Trophoblast cell (in vitro differentiated cells and primary cell): ENCODE measurements at regions not wholly inside any gene's neighbourhood (a gene's known extent, or its start where the extent isn't known, plus 50 kb on each side); places are given as distances from the start of the nearest gene placed in this dataset.

Experiments used
- DNase-seq, 2 donors: peaks; one replicate each; pipeline ENCODE4 v3.0.0-alpha.2; 2016
- H2AFZ ChIP-seq: 2 replicates; pipeline ENCODE4 v1.6.1; 2013; ENCODE audit warnings: low read length, moderate library complexity, mild to moderate bottlenecking; ENCODE audit not compliant: insufficient read depth, poor library complexity
- H2AK5ac ChIP-seq: 2 replicates; pipeline ENCODE4 v1.6.1; 2013; ENCODE audit warnings: mild to moderate bottlenecking, low read length
- H2BK120ac ChIP-seq: 2 replicates; pipeline ENCODE4 v1.6.1; 2013; ENCODE audit warnings: low read length, mild to moderate bottlenecking, moderate library complexity; ENCODE audit not compliant: insufficient read depth, poor library complexity
- H2BK12ac ChIP-seq: 2 replicates; pipeline ENCODE4 v1.6.1; 2013; ENCODE audit warnings: mild to moderate bottlenecking, low read length, moderate library complexity
- H2BK5ac ChIP-seq: 2 replicates; pipeline ENCODE4 v1.6.1; 2013; ENCODE audit warnings: low read length, low read depth, moderate library complexity, mild to moderate bottlenecking; ENCODE audit not compliant: poor library complexity
- H3K14ac ChIP-seq: 2 replicates; pipeline ENCODE4 v1.6.1; 2013; ENCODE audit warnings: mild to moderate bottlenecking, low read length
- H3K18ac ChIP-seq: 2 replicates; pipeline ENCODE4 v1.6.1; 2013; ENCODE audit warnings: mild to moderate bottlenecking, low read length
- H3K23ac ChIP-seq: 2 replicates; pipeline ENCODE4 v1.6.1; 2013; ENCODE audit warnings: low read length
- H3K27ac ChIP-seq: 2 replicates; pipeline ENCODE4 v1.5.1; 2013; ENCODE audit warnings: low read depth, mild to moderate bottlenecking, inconsistent platforms, low read length, moderate library complexity
- H3K27me3 ChIP-seq: 2 replicates; pipeline ENCODE4 v1.6.1; 2013; ENCODE audit warnings: inconsistent platforms, mild to moderate bottlenecking, low read length, moderate library complexity; ENCODE audit not compliant: insufficient read depth
- H3K36me3 ChIP-seq, 2 experiments: 1 replicate in 1 of 2; 2 replicates in 1 of 2; pipeline ENCODE4 v1.6.1; 2013; ENCODE audit warnings: low read length in 2 of 2, mild to moderate bottlenecking in 2 of 2, moderate library complexity in 1 of 2; ENCODE audit not compliant: insufficient read depth in 2 of 2, control insufficient read depth in 1 of 2
- H3K4ac ChIP-seq: 2 replicates; pipeline ENCODE4 v1.6.1; 2013; ENCODE audit warnings: low read depth, mild to moderate bottlenecking, low read length, moderate library complexity
- H3K4me1 ChIP-seq, 2 experiments: 1 replicate in 1 of 2; 2 replicates in 1 of 2; pipeline ENCODE4 v1.6.1; 2013; ENCODE audit warnings: low read length in 2 of 2, mild to moderate bottlenecking in 2 of 2, moderate library complexity in 1 of 2; ENCODE audit not compliant: insufficient read depth in 2 of 2, control insufficient read depth in 1 of 2
- H3K4me2 ChIP-seq: 2 replicates; pipeline ENCODE4 v1.6.1; 2013; ENCODE audit warnings: inconsistent platforms, mild to moderate bottlenecking, low read length, moderate library complexity
- H3K4me3 ChIP-seq: 2 replicates; pipeline ENCODE4 v1.5.1; 2013; ENCODE audit warnings: mild to moderate bottlenecking, low read depth, low read length, inconsistent platforms
- H3K79me1 ChIP-seq: one replicate; pipeline ENCODE4 v1.6.1; 2013; ENCODE audit warnings: low read length
- H3K79me2 ChIP-seq: 2 replicates; pipeline ENCODE4 v1.6.1; 2013; ENCODE audit warnings: low read length, mild to moderate bottlenecking; ENCODE audit not compliant: control insufficient read depth, insufficient read depth, poor library complexity
- H3K9ac ChIP-seq: 2 replicates; pipeline ENCODE4 v1.6.1; 2013; ENCODE audit warnings: mild to moderate bottlenecking, low read length
- H3K9me3 ChIP-seq: 2 replicates; pipeline ENCODE4 v1.6.1; 2013; ENCODE audit warnings: low read depth, mild to moderate bottlenecking, control low read depth, inconsistent platforms, low read length; ENCODE audit not compliant: insufficient read depth
- H4K12ac ChIP-seq: 2 replicates; pipeline ENCODE4 v1.6.1; 2013; ENCODE audit warnings: low read depth, mild to moderate bottlenecking, low read length, moderate library complexity
- H4K8ac ChIP-seq: 2 replicates; pipeline ENCODE4 v1.6.1; 2013; ENCODE audit warnings: low read depth, mild to moderate bottlenecking, low read length, moderate library complexity
- H4K91ac ChIP-seq: one replicate; pipeline ENCODE4 v1.6.1; 2013; ENCODE audit warnings: low read depth, mild to moderate bottlenecking, low read length, moderate library complexity
- WGBS: extraction: QIAGEN DNeasy Blood & Tissue Kit; methylation state at CpG from one replicate; pipeline ENCODE4 v1.1.7; 2013; ENCODE audit warnings: missing lambda C conversion rate; ENCODE audit not compliant: insufficient read length, insufficient coverage; ENCODE audit errors: extremely low coverage; 5-methylcytosine and 5-hydroxymethylcytosine counted together

DNA sequence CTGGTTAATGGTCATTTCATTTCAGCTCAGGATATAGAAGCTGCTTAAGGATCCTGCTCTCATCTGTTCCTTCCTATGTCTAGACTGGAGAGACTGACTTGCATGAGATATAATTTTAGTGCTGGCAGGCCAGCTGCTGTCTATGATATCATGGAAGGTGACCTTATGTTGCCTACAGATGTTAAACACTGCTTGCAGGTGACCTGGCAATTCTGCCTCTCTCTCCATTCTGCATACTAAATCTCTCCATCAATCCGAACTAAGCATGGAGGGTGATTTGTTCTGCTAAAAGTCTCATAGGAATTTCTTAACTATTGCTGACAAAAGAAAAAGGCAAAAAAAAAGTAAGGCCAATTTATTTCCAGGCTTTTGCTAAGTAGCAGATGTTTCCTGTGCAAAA is 81.0 kb downstream of the CCNA1 start:
- no peak overlapping the region for H2AFZ ChIP-seq
- no peak overlapping the region for H3K4me2 ChIP-seq
- H3K4me3 ChIP-seq, result no peak overlapping the region
- H3K23ac ChIP-seq, result no peak overlapping the region
- no peak overlapping the region for H2BK120ac ChIP-seq
- H3K27me3 ChIP-seq, result no peaks in the 10 kb centered on the region
- no peak overlapping the region for H3K27ac ChIP-seq
- no peak overlapping the region for H4K12ac ChIP-seq
- no peak overlapping the region for H3K14ac ChIP-seq
- no peak overlapping the region for H4K91ac ChIP-seq
- no peak overlapping the region for H3K4ac ChIP-seq
- H3K79me1 ChIP-seq, result no peaks in the 10 kb centered on the region
- no peaks in the 10 kb centered on the region for H3K9me3 ChIP-seq
- H3K79me2 ChIP-seq, result no peaks in the 10 kb centered on the region
- no peak overlapping the region for H3K18ac ChIP-seq
- DNase-seq, result no peak
- no peak overlapping the region for H3K9ac ChIP-seq
- no CpG with 5 or more reads among the region's 1 CpG for WGBS
- no peak overlapping the region for H2BK12ac ChIP-seq
- H3K36me3 ChIP-seq, result no peaks in the 10 kb centered on the region
- H2BK5ac ChIP-seq, result no peak overlapping the region
- H3K4me1 ChIP-seq, result no peaks in the 10 kb centered on the region
- no peak overlapping the region for H4K8ac ChIP-seq
- no peak overlapping the region for H2AK5ac ChIP-seq

DNA sequence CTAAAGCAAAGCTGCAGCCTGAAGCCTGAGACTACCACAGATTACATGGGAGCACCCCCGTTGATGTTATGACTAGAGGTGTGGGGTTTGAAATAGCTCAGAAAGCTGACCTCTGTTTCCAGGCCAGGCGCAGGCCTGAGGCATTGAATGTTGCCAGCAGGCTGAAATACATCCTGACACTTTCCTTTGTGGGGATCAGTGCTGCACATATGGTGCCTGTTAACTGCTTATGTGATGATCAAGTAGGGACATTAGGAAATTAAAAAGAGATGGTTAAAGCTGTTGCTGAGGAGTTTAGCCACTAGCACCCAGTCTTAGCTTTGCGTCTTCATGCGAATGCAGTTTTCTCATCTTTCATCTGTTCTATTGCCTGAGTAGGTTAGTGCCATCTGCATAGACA is 83.2 kb downstream of the CCNA1 start:
- Histone ChIP-seq H2AK5ac (no peak overlapping the region), H3K4me1 (no peaks in the 10 kb centered on the region), H4K91ac (no peak overlapping the region), H2BK120ac (no peak overlapping the region), H3K27me3 (no peaks in the 10 kb centered on the region), H3K79me2 (no peaks in the 10 kb centered on the region), H3K27ac (no peak overlapping the region), H3K79me1 (no peaks in the 10 kb centered on the region), H3K9me3 (no peaks in the 10 kb centered on the region), H3K23ac (no peak overlapping the region), H3K4me2 (no peak overlapping the region), H2AFZ (no peak overlapping the region), H3K4ac (no peak overlapping the region), H3K9ac (no peak overlapping the region), H4K12ac (no peak overlapping the region), H2BK12ac (no peak overlapping the region), H4K8ac (no peak overlapping the region), H3K18ac (no peak overlapping the region), H3K4me3 (no peak overlapping the region), H3K14ac (no peak overlapping the region), H2BK5ac (no peak overlapping the region), H3K36me3 (no peaks in the 10 kb centered on the region)
- no CpG with 5 or more reads among the region's 4 CpGs for WGBS
- DNase-seq, result no peak

GRCh38 chr13:36516225-36516624 is 83.9 kb downstream of the CCNA1 start:
- Histone ChIP-seq H3K27ac (no peak overlapping the region), H3K4me3 (no peak overlapping the region), H4K8ac (no peak overlapping the region), H3K4ac (no peak overlapping the region), H3K14ac (no peak overlapping the region), H3K9ac (no peak overlapping the region), H3K4me1 (no peaks in the 10 kb centered on the region), H2BK12ac (no peak overlapping the region), H2AK5ac (no peak overlapping the region), H3K23ac (no peak overlapping the region), H3K9me3 (no peaks in the 10 kb centered on the region), H4K91ac (no peak overlapping the region), H3K79me2 (no peaks in the 10 kb centered on the region), H2BK5ac (no peak overlapping the region), H3K79me1 (no peaks in the 10 kb centered on the region), H3K27me3 (no peaks in the 10 kb centered on the region), H4K12ac (no peak overlapping the region), H3K36me3 (no peaks in the 10 kb centered on the region), H3K18ac (no peak overlapping the region), H2BK120ac (no peak overlapping the region), H2AFZ (no peak overlapping the region), H3K4me2 (no peak overlapping the region)
- no peak for DNase-seq
- WGBS, result no CpG with 5 or more reads among the region's 2 CpGs

- no peaks in the 10 kb centered on the region for H3K36me3 ChIP-seq
- no peak overlapping the region for H3K14ac ChIP-seq
- no peaks in the 10 kb centered on the region for H3K27me3 ChIP-seq
- H3K27ac ChIP-seq, result no peak overlapping the region
- H3K4me2 ChIP-seq, result no peak overlapping the region
- DNase-seq, result no peak
- no peak overlapping the region for H2BK120ac ChIP-seq
- H4K8ac ChIP-seq, result no peak overlapping the region
- H3K4ac ChIP-seq, result no peak overlapping the region
- H3K79me1 ChIP-seq, result no peaks in the 10 kb centered on the region
- no peaks in the 10 kb centered on the region for H3K9me3 ChIP-seq
- no peak overlapping the region for H3K4me3 ChIP-seq
- no peak overlapping the region for H2BK12ac ChIP-seq
- H4K91ac ChIP-seq, result no peak overlapping the region
- H3K9ac ChIP-seq, result no peak overlapping the region
- H2BK5ac ChIP-seq, result no peak overlapping the region
- H2AK5ac ChIP-seq, result no peak overlapping the region
- H2AFZ ChIP-seq, result no peak overlapping the region
- no CpG with 5 or more reads among the region's 2 CpGs for WGBS
- no peaks in the 10 kb centered on the region for H3K79me2 ChIP-seq
- no peak overlapping the region for H3K23ac ChIP-seq
- H3K4me1 ChIP-seq, result no peaks in the 10 kb centered on the region
- H4K12ac ChIP-seq, result no peak overlapping the region
- no peak overlapping the region for H3K18ac ChIP-seq
Observed at GRCh38 chr13:36518707-36519106, 86.4 kb downstream of the CCNA1 start.
